ENCODE measurements at regions not wholly inside any gene's neighbourhood (a gene's known extent, or its start where the extent isn't known, plus 50 kb on each side); places are given as distances from the start of the nearest gene placed in this dataset.

DNA sequence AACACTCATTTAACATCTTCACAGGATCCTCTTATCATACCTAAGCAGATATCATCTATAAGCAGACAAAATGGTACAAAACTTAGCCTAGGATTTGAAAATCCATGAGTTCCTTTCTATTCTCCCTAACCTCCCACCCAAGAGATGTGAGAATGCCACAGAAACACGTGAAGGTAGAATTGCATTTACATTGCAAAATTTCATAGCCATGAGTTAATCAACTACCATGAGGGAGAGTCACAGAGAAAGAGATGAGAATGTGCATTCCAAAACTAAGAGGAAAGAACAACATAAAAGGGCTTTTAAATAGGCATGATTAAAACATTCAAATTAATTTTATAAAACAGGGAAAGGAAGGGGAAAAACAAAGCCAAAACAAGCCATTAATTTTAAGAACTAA lies 806.2 kb downstream of the NTRK3 start (continued):
- no peak for TF ChIP-seq ATF3 (IDR thresholded peaks at IDR 0.05)

- Histone ChIP-seq H3K4me2 (ENCODE audit: low read length) (no peak overlapping the region), H2AFZ (ENCODE audit: low read depth, low read length, poor library complexity, severe bottlenecking) (no peak overlapping the region), H3K9me2 (ENCODE audit: insufficient read depth) (no peaks in the 10 kb centered on the region), H3K9ac (ENCODE audit: low read length) (no peak overlapping the region), H3K27ac (ENCODE audit: low read depth, low read length) (no peak overlapping the region), H3K4me3 (replicated peaks in 1 of 2; ENCODE audit: low read depth in 1 of 2, low read length in 2 of 2) (no peak overlapping the region), H3K27me3 (ENCODE audit: insufficient read depth, low read length) (no peaks in the 10 kb centered on the region), H3K79me2 (ENCODE audit: insufficient read depth, low read length) (no peaks in the 10 kb centered on the region), H4K20me1 (ENCODE audit: insufficient read depth) (no peaks in the 10 kb centered on the region), H3K36me3 (ENCODE audit: control insufficient read depth in 1 of 2, insufficient read depth in 2 of 2, low read length in 2 of 2) (no peaks in the 10 kb centered on the region), H3K4me1 (ENCODE audit: control insufficient read depth in 1 of 2, insufficient read depth in 2 of 2, low read length in 2 of 2) (no peaks in the 10 kb centered on the region), H3K9me3 (ENCODE audit: control insufficient read depth in 1 of 2, insufficient read depth in 1 of 2, low read depth in 1 of 2, low read length in 2 of 2) (peaks cover 5 to 6% of the 10 kb centered on the region in 2 experiments; a peak in 3 of 4 replicates)
- DNase-seq (ENCODE audit: low read depth, low spot score) (no peak), ATAC-seq (no peak)
- TF ChIP-seq POLR2AphosphoS5 (IDR thresholded peaks at IDR 0.05; ENCODE audit: low read depth, low read length) (no peak), SIN3A (IDR thresholded peaks at IDR 0.05; ENCODE audit: low read depth) (no peak), ELF1 (IDR thresholded peaks at IDR 0.05; ENCODE audit: borderline replicate concordance, low read depth) (no peak), ATF3 (IDR thresholded peaks at IDR 0.05) (no peak), SP1 (IDR thresholded peaks at IDR 0.05; ENCODE audit: low read depth) (no peak), REST (IDR thresholded peaks at IDR 0.05; ENCODE audit: low read depth) (no peak), EZH2 (IDR thresholded peaks at IDR 0.05) (no peak), CEBPB (IDR thresholded peaks at IDR 0.05; ENCODE audit: low read depth) (no peak), TCF7L2 (IDR thresholded peaks at IDR 0.05; ENCODE audit: borderline replicate concordance, extremely low read depth, insufficient read depth, insufficient read length) (no peak), CBX3 (IDR thresholded peaks at IDR 0.05; ENCODE audit: low read depth) (no peak), EGR1 (IDR thresholded peaks at IDR 0.05; ENCODE audit: low read depth) (no peak), SRF (IDR thresholded peaks at IDR 0.05; ENCODE audit: low read depth) (no peak), RAD21 (IDR thresholded peaks at IDR 0.05; ENCODE audit: low read depth) (no peak), JUND (IDR thresholded peaks at IDR 0.05) (no peak), ZNF274 (IDR thresholded peaks at IDR 0.05; ENCODE audit: low read depth, low read length) (no peak)
- TF ChIP-seq, protein P1, sequence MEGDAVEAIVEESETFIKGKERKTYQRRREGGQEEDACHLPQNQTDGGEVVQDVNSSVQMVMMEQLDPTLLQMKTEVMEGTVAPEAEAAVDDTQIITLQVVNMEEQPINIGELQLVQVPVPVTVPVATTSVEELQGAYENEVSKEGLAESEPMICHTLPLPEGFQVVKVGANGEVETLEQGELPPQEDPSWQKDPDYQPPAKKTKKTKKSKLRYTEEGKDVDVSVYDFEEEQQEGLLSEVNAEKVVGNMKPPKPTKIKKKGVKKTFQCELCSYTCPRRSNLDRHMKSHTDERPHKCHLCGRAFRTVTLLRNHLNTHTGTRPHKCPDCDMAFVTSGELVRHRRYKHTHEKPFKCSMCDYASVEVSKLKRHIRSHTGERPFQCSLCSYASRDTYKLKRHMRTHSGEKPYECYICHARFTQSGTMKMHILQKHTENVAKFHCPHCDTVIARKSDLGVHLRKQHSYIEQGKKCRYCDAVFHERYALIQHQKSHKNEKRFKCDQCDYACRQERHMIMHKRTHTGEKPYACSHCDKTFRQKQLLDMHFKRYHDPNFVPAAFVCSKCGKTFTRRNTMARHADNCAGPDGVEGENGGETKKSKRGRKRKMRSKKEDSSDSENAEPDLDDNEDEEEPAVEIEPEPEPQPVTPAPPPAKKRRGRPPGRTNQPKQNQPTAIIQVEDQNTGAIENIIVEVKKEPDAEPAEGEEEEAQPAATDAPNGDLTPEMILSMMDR (IDR thresholded peaks at IDR 0.05 in 2 of 3, conservative IDR thresholded peaks at IDR 0.05 in 1 of 3; ENCODE audit: borderline replicate concordance in 1 of 3, insufficient read depth in 1 of 3, low read depth in 2 of 3, low read length in 2 of 3), result no peak
- TF ChIP-seq, protein P2, sequence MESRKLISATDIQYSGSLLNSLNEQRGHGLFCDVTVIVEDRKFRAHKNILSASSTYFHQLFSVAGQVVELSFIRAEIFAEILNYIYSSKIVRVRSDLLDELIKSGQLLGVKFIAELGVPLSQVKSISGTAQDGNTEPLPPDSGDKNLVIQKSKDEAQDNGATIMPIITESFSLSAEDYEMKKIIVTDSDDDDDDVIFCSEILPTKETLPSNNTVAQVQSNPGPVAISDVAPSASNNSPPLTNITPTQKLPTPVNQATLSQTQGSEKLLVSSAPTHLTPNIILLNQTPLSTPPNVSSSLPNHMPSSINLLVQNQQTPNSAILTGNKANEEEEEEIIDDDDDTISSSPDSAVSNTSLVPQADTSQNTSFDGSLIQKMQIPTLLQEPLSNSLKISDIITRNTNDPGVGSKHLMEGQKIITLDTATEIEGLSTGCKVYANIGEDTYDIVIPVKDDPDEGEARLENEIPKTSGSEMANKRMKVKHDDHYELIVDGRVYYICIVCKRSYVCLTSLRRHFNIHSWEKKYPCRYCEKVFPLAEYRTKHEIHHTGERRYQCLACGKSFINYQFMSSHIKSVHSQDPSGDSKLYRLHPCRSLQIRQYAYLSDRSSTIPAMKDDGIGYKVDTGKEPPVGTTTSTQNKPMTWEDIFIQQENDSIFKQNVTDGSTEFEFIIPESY (IDR thresholded peaks at IDR 0.05; ENCODE audit: extremely low read depth, insufficient replicate concordance, low read length), result no peak
- TF ChIP-seq, protein P3, sequence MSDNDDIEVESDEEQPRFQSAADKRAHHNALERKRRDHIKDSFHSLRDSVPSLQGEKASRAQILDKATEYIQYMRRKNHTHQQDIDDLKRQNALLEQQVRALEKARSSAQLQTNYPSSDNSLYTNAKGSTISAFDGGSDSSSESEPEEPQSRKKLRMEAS (IDR thresholded peaks at IDR 0.05), result no peak
- POLR2A ChIA-PET, result no interaction called here
- CTCF ChIA-PET, result no interaction called here
- no TSS peak for BruUV-seq (replicated peaks)
- intact Hi-C loops (cut with micrococcal nuclease), result no loop called here
- RAD21 ChIA-PET (ENCODE audit: low non-redundant PET in 1 of 2, low total read pairs in 2 of 2, uncharacterized antibody in 2 of 2, unreplicated experiment in 2 of 2), result no interaction called here
Measured at GRCh38 chr15:87439090-87439489, 817.4 kb downstream of the NTRK3 start.
